ENCODE measurements at regions not wholly inside any gene's neighbourhood (a gene's known extent, or its start where the extent isn't known, plus 50 kb on each side); places are given as distances from the start of the nearest gene placed in this dataset.

GRCh38 chr3:150165396-150166094 is 194.8 kb upstream of the PFN2 start:
- no peak for DNase-seq (ENCODE audit: low spot score)

GRCh38 chr3:150161011-150161410 is 190.3 kb upstream of the PFN2 start:
- DNase-seq (ENCODE audit: low spot score): no peak

DNA sequence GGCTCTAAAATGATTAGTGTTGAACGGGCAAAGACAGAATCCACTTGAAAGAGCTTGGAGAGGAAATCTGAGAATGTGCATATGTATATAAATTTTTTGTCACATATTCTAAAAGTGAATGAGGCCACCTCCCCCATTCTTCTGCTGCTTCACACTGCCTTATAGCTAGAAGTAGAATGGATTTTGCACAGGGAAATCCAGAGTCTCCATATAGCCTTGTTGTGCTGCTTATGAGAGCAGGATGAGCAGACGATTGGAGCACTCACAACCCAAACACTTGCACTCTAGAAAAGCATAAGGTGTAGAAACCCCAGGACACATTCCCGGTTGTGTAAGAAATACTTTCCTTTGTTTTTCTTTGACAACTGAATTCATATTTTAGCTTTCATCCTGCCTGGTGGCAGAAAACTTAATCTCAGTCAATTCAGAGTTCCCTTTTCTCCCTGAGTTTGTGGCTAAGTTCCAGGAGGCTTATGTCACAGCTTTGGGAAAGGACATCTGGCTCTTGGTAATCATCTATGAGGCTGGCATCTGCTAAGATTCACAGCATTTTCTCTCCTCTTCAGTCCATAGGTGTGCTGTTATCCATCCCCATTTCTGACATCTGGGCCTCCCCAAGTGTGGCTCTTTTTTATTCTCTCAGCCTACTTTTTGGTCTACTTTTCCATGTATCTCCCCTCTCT is 188.4 kb upstream of the PFN2 start:
- DNase-seq (ENCODE audit: low spot score): peak; percentile 30

- DNase-seq (ENCODE audit: low spot score): no peak
Measured at GRCh38 chr3:150152567-150152966, 181.9 kb upstream of the PFN2 start.

DNA sequence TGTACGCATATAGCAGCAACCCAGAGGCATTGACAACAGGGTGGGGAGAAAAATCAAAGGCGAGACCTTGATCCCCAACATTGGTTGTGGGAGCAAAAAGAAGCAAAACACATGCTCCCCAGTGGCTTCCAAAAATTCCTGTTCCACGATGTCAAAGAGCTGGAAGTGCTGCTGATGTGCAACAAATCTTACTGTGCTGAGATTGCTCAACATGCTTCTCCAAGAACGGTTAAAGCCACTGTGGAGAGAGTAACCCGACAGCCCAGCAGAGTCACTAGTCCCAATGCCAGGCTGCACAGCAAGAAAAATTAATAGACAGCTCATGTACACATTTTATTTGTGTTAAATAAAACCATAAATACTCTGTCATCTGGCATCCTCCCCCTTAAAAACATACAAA is 179.9 kb upstream of the PFN2 start:
- no peak for DNase-seq (ENCODE audit: low spot score)

- no peak for DNase-seq (ENCODE audit: low spot score)
Measured at GRCh38 chr3:150149651-150150051, 179.0 kb upstream of the PFN2 start.

DNA sequence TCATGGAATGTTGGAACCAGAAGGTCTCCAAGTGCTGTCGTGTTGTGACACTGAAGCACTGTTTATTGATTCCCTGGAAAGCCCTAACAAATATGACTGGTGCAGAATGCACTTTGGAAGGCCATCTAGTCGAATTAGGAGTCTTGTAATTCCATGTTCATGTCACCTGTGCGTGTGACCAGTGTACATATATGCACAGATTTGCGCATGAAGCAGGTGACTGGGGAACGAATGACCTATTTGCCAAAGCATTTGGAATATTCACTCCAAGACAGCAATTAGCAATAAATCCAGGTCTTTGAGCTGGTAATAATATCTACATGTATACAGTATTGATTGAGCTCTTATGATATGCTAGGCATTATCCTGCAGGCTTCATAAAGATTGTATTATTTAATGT is 177.5 kb upstream of the PFN2 start:
- DNase-seq (ENCODE audit: low spot score): no peak

GRCh38 chr3:150147776-150148175 is 177.1 kb upstream of the PFN2 start:
- DNase-seq (ENCODE audit: low spot score): no peak

- no peak for DNase-seq (ENCODE audit: low spot score)
Measured at GRCh38 chr3:150146991-150147761, 176.5 kb upstream of the PFN2 start.

DNA sequence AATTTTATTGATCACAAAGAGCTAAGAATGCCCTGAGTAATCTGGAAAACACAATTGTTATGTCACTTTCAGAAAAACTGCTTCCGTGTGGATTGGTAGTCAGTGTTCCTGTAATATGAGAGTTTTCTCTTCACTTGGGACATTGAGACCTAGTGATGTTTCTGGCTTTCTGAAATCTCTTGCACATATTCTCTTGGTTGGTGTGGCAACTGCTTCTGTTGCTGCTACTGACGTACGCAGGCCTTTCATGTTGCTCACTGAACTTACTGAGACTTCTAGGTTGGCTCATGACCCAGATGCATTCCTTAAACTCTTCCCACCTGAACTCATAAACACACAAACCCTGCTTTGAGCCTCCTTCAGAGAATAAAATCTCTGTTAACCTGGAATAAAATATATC is 175.0 kb upstream of the PFN2 start:
- no peak for DNase-seq (ENCODE audit: low spot score)

DNA sequence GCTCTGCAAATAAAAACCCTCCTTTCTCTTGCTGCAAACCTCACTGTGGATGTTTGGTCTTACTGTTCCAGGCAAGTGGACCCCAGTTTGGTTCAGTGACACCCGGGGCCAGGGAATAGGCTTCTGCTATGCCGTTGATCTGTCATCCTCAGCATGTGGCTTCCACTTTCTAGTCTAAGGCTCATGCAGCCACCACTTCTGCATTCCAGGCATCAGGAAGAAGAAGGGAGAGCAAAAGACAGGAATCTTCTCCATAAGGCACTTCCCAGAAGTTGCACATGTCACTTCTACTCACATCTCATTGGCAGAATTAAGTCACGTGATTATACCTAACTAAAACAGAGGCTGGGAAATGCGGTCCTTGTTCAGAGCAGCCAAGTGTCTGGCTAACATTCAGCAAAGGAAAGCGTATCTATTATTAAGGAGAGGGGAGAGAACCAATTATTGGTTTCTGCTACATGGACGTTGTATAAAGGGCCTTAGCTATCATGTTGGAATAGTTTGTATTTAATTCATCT is 173.6 kb upstream of the PFN2 start:
- no peak for DNase-seq (ENCODE audit: low spot score)

DNA sequence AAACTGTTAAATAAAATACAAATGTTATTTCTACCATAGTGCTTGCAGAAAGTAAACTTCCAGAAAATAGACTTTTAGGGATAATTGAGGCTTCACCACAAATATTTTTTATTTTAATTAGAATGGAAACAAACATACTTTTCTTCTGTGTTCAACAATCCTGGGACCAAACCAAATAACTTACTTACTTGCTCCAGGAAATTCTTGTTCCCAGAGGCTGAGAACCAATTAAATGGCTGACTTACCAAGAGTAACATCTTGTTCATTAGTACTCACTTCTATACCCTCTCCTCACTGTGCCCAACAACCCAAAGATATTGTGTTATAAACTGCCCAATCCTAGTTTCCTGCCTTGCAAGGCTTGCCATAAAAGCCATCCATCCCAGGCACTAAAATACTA is 172.2 kb upstream of the PFN2 start:
- no peak for DNase-seq (ENCODE audit: low spot score)

GRCh38 chr3:150141790-150142326 is 171.2 kb upstream of the PFN2 start:
- DNase-seq (ENCODE audit: low spot score): no peak

- no peak for DNase-seq (ENCODE audit: low spot score)
Measured at GRCh38 chr3:150140614-150141321, 170.1 kb upstream of the PFN2 start.

DNA sequence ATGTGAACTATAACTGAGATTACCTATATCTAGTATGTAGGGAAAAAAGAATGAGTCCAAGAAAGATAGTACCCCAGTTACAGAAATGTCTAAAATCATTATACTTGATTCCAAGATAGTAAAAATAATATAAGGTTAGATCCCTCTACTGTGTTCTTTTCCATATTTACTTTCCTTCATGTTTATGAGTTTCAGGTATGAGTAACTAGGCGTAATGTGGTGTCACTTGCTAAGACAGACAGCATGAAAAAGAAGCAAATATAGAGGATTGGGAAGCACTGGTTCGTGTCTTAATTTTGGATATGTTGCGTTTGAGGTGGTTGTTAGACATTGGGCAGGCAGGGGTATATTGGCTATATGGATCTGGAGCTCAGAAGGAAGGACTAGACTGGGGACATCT is 168.1 kb upstream of the PFN2 start:
- no peak for DNase-seq (ENCODE audit: low spot score)

- DNase-seq (ENCODE audit: low spot score): no peak
Measured at GRCh38 chr3:150136242-150136641, 165.5 kb upstream of the PFN2 start.

DNA sequence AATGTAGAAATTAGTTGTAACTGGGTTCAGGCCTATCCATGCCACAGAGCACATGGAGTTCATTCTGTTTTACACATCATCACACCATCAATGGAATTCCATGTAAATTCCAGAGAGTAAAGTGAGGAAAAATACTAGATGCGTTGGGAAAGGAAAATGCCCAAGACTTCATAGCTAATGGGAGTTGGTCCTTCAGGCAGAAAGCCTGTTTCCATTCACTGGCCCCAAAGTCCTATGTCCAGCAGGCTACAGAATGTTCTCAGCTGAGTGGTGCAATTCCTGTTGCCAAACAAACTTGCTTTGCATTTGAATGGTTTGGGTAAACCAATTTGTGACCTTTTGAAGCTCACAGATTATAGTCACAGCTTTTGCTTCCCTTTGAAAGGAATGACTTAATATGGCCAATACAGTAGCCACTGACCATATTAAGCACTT is 164.6 kb upstream of the PFN2 start:
- peak; percentile 18 for DNase-seq (ENCODE audit: low spot score)

DNA sequence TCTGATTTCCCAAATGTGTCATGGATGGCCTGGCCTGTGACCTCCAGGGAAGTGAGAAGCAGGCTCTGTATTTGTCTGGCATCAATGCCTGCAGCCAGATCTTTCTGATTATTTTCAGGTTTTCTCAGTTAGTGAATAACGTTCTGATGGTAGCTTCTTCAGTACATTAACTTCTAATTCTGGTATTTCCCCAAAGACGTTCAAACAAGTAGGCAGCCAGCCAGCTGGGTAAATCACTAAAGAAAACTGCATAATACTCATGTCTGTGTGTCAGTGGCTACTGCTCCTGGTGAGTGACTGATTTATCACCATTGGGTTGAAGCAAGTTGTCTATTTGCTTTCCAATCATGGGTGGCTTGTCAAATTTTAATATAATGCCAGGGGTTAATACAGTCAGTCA is 162.6 kb upstream of the PFN2 start:
- DNase-seq (ENCODE audit: low spot score): no peak

DNA sequence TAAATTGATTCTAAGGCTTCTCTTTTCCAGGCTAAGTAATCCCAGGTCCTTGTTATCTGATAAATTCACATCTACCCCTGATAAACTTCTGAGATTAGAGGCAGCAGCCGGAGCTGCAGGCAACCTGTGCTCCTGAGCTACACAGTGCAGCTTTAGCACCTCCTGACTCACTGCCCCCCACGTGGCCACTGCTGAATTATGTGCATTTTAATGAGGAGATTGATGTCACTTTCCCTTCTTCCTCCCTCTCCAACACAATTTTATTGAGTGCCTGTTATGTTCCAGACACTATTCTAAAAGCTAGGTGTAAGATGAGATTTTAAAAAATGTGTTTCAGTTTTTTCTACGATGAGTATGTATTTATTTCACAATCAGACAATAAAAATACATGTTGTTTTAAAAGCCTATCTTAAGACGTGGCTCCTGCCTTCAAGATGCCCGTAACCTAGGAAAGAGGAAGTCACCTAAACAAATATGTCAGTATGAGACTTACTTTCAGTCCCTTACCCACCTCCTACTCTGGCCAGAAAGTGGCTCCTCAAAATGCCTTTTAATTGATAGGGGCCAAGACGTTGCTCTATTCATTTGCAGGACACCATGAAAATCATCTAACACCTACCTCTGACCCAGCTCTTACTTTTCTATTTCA is 161.5 kb upstream of the PFN2 start:
- no peak for DNase-seq (ENCODE audit: low spot score)

GRCh38 chr3:150131663-150132062 is 161.0 kb upstream of the PFN2 start:
- DNase-seq (ENCODE audit: low spot score): no peak

- DNase-seq (ENCODE audit: low spot score): no peak
Measured at GRCh38 chr3:150130404-150131100, 159.9 kb upstream of the PFN2 start.
